Stimulated activated CD8-positive, alpha-beta memory T cell treated with anti-CD3 and anti-CD28 coated beads, Interleukin-7, amount 100 ng/mL, for 1 hour (primary cell): ENCODE measurements at regions not wholly inside any gene's neighbourhood (a gene's known extent, or its start where the extent isn't known, plus 50 kb on each side); places are given as distances from the start of the nearest gene placed in this dataset.

Experiments used
- DNase-seq, 2 donors: peaks; one replicate each; pipeline ENCODE4 v3.0.0-alpha.2; 2020; ENCODE audit warnings: low read depth in 2 of 2

DNA sequence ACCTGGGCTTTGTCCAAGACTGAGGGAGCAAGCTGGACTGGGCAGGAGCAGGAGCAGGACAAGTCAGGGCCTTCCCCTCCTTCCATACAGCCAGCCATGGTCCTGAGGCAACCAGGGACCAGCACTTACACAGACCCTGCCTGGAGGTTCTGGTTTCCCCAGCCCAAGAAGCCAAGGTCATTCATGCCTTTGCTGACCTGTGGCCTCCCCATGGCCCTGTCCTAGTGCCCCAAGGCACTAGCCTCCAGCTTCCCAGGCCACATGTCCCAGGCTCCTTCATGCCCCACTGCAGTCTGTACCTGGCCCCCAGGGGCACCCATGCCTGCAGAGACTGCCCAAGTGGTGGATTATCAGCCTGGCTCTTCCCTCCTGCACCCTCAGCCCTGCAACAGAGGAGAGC, 243.9 kb downstream of the TOMM20 start:
- DNase-seq, result no peak

DNA sequence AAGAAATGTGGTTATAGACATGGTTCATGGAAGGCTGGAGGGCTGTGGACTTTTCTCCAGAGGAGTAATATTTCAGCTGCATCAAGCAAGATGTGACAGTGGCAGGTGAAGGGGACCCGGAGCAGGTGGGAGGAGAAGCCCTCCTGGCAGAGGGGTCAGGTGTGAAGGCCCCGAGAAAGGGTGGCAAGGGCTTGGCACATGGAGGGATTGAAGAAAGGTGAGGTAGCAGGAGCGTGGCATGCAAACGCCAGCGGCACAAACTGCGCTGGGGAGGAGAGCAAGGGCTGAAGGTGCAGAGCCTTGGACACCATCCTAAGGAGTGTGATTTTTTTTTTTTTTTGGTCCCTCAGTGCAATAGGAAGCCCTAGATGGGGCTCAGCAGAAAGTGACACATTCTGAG, 244.6 kb downstream of the TOMM20 start:
- no peak for DNase-seq

DNA sequence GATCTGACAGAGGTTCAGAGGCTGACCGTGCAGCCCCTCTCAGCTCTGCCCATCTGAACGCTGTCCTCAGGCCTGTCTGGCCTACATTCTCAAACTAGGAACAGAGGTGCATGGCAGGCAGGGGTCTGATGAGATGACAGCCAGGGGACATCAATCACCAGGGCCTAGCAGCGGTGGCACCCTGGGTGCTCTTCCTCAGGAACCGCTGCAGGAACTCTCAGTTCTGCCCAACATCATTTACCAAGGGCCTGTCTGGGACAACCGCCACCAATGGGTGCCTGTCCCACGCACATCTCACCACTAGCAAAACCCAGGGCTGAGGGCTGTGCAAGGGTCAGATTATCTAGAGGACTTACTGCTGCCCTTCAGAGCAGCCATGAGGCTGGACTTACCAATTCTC, 245.7 kb downstream of the TOMM20 start:
- no peak for DNase-seq

DNA sequence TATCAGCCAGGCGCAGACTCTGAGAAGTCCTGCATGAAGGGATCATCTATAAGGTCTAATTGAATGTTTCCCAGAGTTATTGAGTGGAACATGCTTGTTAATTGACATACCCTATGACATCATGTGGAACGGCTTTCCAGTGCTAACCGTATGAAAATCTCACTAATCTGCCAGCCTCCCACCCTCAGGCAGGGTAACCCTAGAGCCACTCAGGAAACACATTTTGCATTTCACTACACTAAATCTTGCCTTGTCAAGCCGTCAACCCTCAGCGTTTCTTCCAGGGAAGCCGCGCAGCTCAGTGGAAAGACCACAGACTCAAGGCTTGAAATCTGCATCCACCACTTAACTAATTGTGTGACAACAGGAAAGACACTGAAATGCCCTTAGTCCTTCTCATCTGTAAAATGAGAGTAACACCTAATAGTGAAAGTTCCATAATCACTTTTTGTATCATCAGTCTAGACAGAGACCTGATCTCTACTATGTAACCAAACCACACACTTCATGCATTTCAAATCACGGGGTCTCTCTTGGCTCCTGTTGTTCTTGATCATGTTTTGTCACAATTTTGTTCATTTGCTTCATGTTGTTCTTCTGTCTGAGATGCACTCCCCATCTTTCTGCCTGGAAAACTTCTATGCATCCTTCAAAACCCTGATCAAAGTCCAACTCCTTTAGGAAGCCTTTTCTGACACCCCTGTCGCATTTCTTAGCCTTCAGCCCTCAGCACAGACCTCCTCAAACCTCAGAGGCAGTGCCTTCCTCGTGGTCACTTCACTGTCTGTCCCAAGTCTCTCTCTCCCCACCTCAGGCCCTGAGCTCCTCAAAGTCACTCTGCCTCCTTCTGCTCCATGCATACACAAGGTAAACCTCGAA, 246.5 kb downstream of the TOMM20 start:
- no peak for DNase-seq

DNA sequence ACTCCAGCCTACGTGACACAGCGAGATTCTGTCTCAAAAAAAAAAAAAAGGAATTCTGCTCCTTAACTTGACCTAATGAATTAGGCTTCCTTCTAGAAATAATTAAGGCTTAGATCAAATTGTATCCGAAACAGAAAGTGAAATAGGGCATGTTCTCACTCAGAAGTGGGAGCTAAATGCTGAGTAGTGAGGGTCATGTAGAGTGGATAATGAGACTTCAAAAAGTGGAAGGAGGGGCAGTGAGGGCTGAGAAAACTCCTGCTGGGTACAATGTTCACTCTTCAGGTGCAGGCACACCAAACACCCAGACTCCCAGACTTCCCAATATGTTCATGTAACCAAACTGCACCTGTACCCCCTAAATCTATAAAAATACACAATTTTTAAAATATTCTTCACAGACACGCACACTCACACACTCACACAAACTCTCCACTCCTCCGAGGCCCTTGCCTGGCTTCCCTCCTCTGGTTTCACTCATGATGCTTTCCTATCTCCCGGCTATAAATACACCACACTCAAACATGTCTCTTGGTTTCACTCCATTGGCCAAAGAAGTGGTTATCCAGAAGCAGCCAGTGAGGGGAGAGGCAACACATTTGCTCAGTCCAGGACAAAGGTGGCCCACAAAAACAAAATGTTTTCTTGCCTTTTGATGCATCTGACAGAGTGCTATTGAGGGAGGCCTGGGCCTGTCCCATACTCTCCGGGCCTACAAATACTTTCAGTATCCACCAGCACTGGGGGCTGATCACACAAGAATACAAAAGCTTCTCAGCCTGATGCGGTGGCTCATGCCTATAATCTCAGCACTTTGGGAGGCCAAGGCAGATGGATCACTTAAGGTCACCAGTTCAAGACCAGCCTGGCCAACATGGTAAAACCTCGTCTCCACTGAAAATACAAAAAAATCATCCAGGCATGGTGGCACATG, 249.2 kb downstream of the TOMM20 start:
- no peak for DNase-seq

DNA sequence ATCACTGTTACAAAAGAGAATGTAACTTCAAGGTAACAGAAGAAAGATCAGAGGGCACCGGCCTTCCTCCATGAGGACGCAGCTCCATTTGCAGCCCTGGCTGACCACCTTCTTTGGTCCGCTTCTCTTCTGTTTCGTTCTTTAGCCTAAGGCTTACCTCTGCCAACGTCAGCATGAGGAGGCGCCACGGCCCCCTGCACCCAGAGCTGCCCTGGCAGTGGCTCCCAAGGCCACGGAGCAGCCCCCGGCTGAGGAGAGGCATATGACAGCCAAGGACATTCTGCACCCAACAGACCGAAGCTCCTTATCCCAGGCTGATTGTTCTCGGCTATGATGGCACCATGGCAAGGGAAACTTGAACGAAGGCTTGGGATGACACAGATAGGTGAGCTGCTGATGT, 250.3 kb downstream of the TOMM20 start:
- DNase-seq, result no peak

DNA sequence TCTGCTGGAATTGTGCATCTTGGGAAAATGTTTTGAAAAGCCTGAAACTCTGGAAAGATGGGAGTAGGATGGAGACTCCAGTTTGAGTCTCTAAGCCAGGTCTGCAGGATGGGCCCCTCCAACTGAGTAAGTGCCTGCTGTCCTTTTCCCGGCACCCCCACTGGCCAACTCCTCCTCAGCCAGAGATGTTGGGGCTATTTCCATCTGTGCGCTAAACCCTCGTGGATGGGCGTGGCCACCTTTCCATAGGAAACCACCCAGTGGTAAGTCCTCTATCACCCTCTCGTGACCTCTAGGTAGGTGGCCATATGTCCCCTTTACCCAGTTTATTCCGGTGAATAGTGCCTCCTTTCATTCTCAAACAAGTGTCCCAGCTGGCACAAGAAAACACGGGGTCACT, 250.9 kb downstream of the TOMM20 start:
- DNase-seq, result no peak

DNA sequence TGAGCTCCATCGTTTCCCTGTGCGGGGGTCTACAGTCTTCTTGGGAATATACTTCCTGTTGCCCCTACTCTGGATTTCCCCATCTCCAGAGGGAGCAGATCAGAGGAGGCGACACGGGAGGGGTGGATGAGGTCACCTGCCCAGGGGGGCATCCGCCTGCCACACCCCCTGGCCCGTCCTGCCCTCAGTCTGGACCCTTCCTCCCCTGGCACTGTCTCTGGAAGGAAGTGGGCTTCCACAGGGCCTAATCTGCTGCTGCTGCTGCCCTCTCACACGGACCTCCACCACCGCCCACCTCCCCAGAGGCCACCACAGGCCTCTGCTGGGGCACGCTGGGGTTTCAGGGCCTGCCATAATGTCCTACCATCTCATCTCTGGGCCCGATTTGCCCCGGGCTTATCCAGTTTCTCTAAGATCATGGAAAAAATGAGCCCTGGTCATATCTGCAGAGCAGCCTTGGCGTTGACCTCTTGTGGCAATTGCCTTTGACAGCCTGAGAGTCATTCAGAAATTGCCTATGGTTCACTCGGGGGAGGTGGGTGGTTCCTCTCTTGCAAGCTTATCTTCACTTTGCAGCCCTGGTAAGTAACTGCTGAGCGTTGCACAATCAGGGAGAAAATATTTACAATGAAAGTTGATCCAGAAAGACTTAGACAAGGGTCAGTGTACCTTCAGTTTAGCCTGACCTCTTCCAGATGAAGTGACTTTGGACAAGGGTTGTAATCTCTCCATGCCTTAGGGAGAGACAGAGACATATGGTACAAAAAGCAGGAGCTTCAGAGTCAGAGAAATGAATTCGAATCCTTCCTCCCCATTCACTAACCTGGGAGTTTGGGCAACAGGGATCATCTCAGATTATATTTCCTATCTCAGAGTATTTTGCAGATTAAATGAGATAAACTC, 252.4 kb downstream of the TOMM20 start:
- DNase-seq, result no peak

DNA sequence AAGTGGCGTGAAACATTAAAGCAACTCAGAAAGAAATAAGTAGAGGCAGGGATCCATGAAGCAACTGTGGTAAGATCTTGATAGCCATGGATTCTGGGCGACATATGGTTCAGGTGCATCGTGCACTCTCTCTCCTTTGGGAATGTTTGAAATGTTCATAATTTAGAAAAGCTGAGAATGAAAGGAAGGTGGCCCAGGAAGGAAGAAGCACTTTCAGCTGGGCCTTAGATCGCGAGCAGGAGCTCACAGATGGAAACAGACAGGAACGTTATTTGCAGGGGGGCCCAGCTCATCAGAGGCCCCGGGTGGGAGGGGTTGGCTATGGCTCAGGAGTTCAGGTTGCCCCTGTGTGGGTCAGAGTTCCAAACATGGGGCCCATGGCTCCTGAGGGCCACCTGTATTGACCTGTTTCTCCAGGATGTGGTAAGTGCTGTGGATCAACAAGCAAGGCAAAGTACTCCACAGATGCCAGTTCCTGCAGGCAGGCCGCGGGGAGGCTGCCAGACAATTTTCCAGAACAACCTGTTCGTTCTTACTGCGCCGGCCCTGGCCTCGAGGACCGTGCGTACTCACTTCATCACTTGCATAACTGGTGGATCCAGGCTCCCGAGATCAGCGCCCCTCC, 253.2 kb downstream of the TOMM20 start:
- DNase-seq, result no peak

DNA sequence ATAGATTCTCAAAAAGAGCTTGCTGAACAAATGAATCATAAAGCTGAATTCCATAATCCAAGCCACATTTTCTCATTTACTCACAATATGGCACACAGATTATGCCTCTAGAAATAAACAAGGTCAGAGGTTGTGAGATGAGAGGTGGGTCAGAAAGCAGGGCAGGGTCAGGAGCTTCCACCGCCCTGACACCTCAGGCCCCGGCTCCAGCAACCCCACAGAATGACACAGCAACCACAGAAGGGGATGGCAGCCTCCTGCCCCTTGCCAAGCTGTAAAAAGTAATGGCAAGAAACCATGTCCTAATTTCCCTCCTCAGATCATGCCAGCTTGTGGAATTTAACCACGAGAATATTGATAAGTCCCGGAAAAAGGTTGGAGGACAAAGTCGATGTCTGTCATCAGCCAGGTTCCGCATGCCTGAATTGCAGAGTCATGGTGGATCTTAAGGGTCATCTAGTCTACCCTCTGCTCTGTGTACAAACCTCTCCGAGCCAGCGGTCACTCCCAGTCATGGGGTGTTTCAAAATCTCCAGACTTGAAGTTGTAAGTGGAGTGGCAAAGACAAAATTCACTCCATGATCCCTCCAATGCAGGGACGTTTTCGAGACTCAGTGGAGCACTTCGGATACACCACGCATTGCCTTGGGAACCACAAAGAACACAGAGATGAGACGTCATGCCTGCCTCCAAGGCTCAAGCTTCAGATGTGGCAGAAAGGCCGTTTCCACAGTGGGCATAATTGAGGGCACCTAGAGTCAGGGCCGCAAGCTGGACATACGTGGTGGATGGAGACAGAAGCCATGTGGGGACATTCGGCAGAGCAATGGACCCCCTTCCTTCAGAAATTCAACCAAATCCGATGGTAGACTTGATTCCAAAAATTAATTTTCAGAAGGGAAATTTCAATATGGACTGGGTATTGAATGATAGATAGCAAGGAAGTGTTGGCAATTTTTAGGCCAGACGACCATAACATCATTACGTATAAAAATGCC, 254.0 kb downstream of the TOMM20 start:
- no peak for DNase-seq

DNA sequence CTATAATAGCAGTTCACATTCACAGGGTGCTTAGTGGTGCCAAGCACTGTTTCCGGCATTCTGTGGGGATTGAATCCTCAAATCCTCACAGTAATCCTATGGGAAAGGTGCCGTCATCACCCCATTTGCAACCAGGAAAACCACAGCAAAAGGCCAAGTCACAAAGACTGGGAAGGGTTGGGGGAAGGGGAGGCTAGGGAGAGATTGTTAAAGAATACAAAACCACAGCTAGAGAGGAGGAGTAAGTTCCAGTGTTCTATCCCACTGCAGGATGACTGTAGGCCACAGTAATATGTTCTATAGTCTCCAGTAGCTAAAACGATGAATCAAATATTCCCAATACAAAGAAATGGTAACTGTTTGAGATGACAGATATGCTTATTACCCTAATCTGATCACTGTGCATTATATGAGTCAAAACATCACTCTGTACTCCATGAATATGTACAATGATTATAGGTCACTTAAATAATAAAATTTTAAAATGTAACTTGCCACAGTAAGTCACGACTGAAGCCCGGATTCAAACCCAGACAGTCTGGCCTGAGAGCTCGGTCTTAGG, 256.8 kb downstream of the TOMM20 start:
- no peak for DNase-seq

DNA sequence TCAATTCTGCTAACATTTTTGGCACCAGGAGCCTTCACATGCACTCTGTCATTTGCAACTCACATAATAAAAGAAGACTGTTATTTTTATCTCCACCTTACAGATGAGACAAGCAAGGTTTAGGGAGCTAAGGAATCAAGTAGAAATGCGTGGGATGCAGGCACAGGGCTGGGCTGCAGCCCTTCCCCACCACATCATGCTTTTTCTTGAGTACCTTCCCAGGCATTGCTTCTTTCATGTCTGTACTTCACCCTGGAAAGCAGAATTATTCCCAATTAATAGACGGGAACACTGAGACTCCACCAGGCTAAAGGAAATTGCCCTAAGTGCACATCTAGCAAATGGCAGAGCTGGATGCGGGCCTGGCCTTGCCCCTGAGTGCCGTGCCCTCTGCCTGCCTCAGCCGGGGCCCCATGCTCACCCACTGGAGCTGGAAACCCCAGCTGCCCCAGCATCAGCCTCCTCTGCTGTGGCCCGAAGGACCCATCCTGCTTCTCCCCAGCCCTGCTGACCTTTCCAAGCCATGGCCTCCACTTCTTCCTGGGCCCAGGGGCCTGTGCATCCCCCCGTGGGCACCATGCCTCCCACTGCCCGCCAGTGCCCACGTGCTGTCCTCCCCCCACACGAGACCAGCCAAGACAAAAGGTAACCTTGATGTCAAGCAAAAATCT, 257.5 kb downstream of the TOMM20 start:
- no peak for DNase-seq

DNA sequence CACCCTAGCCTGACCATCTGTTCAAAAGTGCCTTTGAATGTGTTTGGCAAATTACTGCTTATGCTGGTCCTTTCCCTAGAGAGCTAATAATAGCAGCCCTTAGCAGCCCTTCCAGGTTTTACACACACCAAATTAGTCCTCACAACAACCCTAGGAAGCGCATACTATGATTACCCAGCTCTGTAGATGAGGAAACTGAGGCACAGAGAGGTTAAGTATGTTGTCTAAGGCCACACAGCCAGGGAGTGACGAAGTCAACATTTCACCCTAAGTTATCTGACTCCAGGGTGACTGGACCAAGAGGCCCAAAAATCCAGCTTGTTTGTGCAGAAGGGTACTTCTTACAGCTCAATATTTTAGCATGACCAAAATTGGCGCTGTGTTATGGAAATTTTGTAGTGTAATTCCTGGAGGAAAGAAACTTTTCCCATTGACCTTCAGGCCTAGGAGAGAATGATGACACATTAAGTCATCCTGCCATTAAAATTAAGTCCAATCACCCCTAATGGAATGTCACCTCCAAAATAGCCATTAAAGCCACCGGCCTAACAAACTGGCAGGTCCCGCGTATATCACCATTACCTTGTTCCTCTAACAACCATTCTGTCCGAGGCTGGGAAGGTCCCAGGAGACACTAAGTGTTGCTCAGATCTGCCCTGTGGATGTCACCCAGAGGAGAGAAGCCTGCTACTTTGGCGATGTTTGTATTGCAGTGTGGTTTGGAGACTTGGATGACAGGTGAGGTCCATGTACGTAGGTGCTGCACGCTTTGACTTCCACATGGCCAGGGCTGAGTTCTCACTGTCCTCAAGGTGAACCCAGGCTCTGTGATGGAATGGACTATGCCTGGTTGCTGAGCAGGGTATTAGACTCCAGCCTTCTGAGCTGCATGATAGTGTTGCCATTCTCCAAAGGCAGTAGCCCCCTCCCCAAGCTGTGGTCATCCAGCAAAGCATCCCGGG, 258.3 kb downstream of the TOMM20 start:
- no peak for DNase-seq

DNA sequence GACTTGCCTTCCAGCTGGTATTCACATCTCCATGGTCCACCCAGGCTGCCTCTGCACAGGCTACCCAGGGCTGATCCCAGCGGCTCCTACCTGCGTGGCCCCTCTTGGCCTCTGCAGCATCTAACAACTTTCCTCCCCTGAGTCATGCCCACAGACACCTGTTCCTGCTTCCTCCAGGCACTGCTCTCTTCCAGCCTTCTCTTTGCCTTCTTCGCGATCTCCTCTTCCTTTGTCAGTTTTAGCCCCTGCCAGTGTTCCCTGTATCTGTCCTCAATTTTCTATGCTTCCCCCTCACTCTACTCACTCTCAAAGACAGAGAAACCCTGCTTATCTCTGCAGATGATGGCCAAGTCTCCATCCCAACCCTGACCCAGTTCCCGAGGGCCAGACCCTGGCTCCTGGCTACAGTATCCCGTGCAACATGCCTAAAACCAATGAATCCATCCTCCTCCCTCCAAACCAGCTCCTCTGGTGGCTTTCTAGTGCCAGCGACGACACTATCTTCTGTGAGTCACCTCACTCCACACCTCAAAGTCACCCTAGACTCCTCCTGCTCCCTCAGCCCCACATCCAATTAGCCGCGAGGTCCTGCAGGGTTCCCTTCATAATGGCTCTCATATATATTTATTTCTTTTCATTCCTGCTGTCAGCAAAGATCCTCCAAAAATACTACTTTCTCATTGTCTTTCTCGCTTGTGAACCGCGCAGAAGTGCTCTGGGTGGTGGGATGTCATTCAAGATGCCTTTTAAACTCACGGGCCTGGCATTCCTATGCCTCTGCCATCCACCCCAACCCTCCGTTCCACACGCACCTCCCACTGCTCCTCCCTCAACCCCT, 259.2 kb downstream of the TOMM20 start:
- no peak for DNase-seq

DNA sequence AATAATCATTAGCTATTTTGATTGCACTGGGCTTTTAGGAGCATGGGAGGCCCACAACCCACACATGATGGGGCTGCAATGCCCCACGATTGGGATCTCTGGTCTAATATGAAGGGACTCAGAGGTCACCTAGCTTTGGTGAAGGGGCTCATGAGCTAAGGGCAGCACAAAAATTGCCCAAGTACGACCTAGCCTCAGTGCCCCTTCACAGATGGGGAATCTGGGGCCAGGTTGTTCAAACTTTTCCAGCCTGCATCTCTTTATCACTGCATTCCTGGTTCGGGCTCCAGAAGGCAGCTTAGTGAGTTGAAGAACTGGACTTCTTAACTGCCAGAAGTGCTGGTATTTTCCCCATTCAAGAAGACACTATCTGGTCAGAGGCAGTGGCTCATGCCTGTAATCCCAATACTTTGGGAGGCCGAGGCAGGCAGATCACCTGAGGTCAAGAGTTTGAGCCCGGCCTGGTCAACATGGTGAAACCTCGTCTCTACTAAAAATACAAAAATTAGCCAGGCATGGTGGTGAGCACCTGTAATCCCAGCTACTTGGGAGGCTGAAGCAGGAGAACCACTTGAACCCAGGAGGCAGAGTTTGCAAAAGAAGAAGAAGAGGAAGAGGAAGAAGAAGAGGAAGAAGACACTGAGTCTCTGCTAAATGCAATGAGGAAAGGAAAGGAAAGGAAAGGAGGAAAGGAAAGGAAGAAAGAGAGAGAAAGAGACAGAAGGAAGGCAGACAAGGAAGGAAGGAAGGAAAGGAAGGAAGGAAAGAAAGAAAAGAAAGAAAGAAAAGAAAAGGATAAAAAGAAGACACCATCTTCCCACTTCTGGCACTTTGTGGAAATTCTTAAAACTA, 258.5 kb upstream of the IRF2BP2 start:
- DNase-seq, result no peak
